ENCODE measurements at regions not wholly inside any gene's neighbourhood (a gene's known extent, or its start where the extent isn't known, plus 50 kb on each side); places are given as distances from the start of the nearest gene placed in this dataset.
"Not testable (repeated sequence)": the region's sequence is repeated elsewhere in the genome, so short reads cannot be mapped to it uniquely, and the experiment has no call there.

GRCh38 chr2:67713376-67713775 is 316.2 kb downstream of the ETAA1 start:
- DNase-seq: no peak

- no peak for DNase-seq
Observed at GRCh38 chr2:67716895-67717396, 319.8 kb downstream of the ETAA1 start.

- no peak for DNase-seq
Observed at GRCh38 chr2:67717692-67718091, 320.6 kb downstream of the ETAA1 start.

- DNase-seq: no peak
Observed at GRCh38 chr2:67719351-67719750, 322.2 kb downstream of the ETAA1 start.

- no peak for DNase-seq
Observed at GRCh38 chr2:67721516-67721915, 324.4 kb downstream of the ETAA1 start.

GRCh38 chr2:67724261-67724660 is 327.1 kb downstream of the ETAA1 start:
- no peak for DNase-seq

- no peak for DNase-seq
Observed at GRCh38 chr2:67725731-67726130, 328.6 kb downstream of the ETAA1 start.

GRCh38 chr2:67726416-67726815 is 329.3 kb downstream of the ETAA1 start:
- no peak for DNase-seq

- no peak for DNase-seq
Observed at GRCh38 chr2:67727131-67727530, 330.0 kb downstream of the ETAA1 start.

GRCh38 chr2:67727623-67728022 is 330.5 kb downstream of the ETAA1 start:
- DNase-seq: no peak

- DNase-seq: no peak
Observed at GRCh38 chr2:67729474-67729873, 332.3 kb downstream of the ETAA1 start.

- DNase-seq: no peak
Observed at GRCh38 chr2:67733517-67733916, 329.3 kb downstream of the C1D start.

- DNase-seq: no peak
Observed at GRCh38 chr2:67752199-67752598, 310.6 kb downstream of the C1D start.

- DNase-seq: no peak
Observed at GRCh38 chr2:67752969-67753368, 309.8 kb downstream of the C1D start.

- DNase-seq: no peak
Observed at GRCh38 chr2:67755156-67755882, 307.5 kb downstream of the C1D start.

- no peak for DNase-seq
Observed at GRCh38 chr2:67760995-67761394, 301.8 kb downstream of the C1D start.

- DNase-seq: no peak
Observed at GRCh38 chr2:67771380-67771779, 291.4 kb downstream of the C1D start.

GRCh38 chr2:67772216-67773170 is 290.3 kb downstream of the C1D start:
- no peak for DNase-seq

GRCh38 chr2:67773851-67774250 is 289.0 kb downstream of the C1D start:
- no peak for DNase-seq

GRCh38 chr2:67776276-67776675 is 286.5 kb downstream of the C1D start:
- DNase-seq: no peak

GRCh38 chr2:67777010-67777409 is 285.8 kb downstream of the C1D start:
- no peak for DNase-seq

- DNase-seq: no peak
Observed at GRCh38 chr2:67777836-67778429, 284.9 kb downstream of the C1D start.

- DNase-seq: not testable (repeated sequence)
Observed at GRCh38 chr2:67780841-67781240, 282.0 kb downstream of the C1D start.

GRCh38 chr2:67782443-67782842 is 280.4 kb downstream of the C1D start:
- no peak for DNase-seq

All from NCI-H1417 treated with DMSO at 0.1 percent for 48 hours (cell line).